ENCODE measurements at regions not wholly inside any gene's neighbourhood (a gene's known extent, or its start where the extent isn't known, plus 50 kb on each side); places are given as distances from the start of the nearest gene placed in this dataset.
A peak's percentile ranks its signal among the peaks of the same experiment; 100 is the strongest.

GRCh38 chr3:29152379-29152778 is 128.5 kb upstream of the RBMS3 start:
- TF ChIP-seq, protein P1, sequence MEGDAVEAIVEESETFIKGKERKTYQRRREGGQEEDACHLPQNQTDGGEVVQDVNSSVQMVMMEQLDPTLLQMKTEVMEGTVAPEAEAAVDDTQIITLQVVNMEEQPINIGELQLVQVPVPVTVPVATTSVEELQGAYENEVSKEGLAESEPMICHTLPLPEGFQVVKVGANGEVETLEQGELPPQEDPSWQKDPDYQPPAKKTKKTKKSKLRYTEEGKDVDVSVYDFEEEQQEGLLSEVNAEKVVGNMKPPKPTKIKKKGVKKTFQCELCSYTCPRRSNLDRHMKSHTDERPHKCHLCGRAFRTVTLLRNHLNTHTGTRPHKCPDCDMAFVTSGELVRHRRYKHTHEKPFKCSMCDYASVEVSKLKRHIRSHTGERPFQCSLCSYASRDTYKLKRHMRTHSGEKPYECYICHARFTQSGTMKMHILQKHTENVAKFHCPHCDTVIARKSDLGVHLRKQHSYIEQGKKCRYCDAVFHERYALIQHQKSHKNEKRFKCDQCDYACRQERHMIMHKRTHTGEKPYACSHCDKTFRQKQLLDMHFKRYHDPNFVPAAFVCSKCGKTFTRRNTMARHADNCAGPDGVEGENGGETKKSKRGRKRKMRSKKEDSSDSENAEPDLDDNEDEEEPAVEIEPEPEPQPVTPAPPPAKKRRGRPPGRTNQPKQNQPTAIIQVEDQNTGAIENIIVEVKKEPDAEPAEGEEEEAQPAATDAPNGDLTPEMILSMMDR (conservative IDR thresholded peaks at IDR 0.05 in 1 of 2, IDR thresholded peaks at IDR 0.05 in 1 of 2; ENCODE audit: low read depth in 1 of 2, low read length in 2 of 2): no peak
- no peak for TF ChIP-seq EZH2 (IDR thresholded peaks at IDR 0.05; ENCODE audit: low read length, missing control alignments)
- DNase-seq (ENCODE audit: low read depth in 2 of 2): no peak
- no peaks in the 10 kb centered on the region for H3K9me3 ChIP-seq (ENCODE audit: control insufficient read depth, insufficient read depth, low read depth, low read length)
- H3K27me3 ChIP-seq (ENCODE audit: control insufficient read depth, insufficient read depth, low read length): no peaks in the 10 kb centered on the region
- no peaks in the 10 kb centered on the region for H3K36me3 ChIP-seq (ENCODE audit: control insufficient read depth, insufficient read depth, low read length)
- H3K79me2 ChIP-seq (ENCODE audit: control insufficient read depth, insufficient read depth, low read length): no peaks in the 10 kb centered on the region
- H3K4me3 ChIP-seq (replicated peaks in 1 of 4; ENCODE audit: control extremely low read depth in 1 of 4, insufficient read depth in 1 of 4, low read depth in 3 of 4, low read length in 4 of 4): no peak overlapping the region
- no peak overlapping the region for H3K9ac ChIP-seq (ENCODE audit: insufficient read depth, low read length)
- H4K20me1 ChIP-seq (ENCODE audit: control insufficient read depth, extremely low read depth, insufficient read depth, low read length): no peaks in the 10 kb centered on the region
- H3K4me1 ChIP-seq (ENCODE audit: control insufficient read depth, extremely low read depth, insufficient read depth, low read length): no peaks in the 10 kb centered on the region
- H3K27ac ChIP-seq (ENCODE audit: insufficient read depth, low read length): no peak overlapping the region
- no peak overlapping the region for H2AFZ ChIP-seq (ENCODE audit: low read length)
- H3K4me2 ChIP-seq (ENCODE audit: extremely low read depth, insufficient read depth, low read length): no peak overlapping the region

- Histone ChIP-seq H3K27ac (ENCODE audit: insufficient read depth, low read length) (no peak overlapping the region), H2AFZ (ENCODE audit: low read length) (no peak overlapping the region), H3K4me1 (ENCODE audit: control insufficient read depth, extremely low read depth, insufficient read depth, low read length) (no peaks in the 10 kb centered on the region)
Measured at GRCh38 chr3:29153811-29154210, 127.1 kb upstream of the RBMS3 start.

GRCh38 chr3:29156086-29156715 is 124.7 kb upstream of the RBMS3 start:
- Histone ChIP-seq H4K20me1 (ENCODE audit: control insufficient read depth, extremely low read depth, insufficient read depth, low read length) (no peaks in the 10 kb centered on the region), H3K27me3 (ENCODE audit: control insufficient read depth, insufficient read depth, low read length) (no peaks in the 10 kb centered on the region), H3K79me2 (ENCODE audit: control insufficient read depth, insufficient read depth, low read length) (no peaks in the 10 kb centered on the region), H3K9ac (ENCODE audit: insufficient read depth, low read length) (no peak overlapping the region), H3K27ac (ENCODE audit: insufficient read depth, low read length) (no peak overlapping the region), H3K4me3 (replicated peaks in 1 of 4; ENCODE audit: control extremely low read depth in 1 of 4, insufficient read depth in 1 of 4, low read depth in 3 of 4, low read length in 4 of 4) (no peak overlapping the region), H3K4me1 (ENCODE audit: control insufficient read depth, extremely low read depth, insufficient read depth, low read length) (no peaks in the 10 kb centered on the region), H2AFZ (ENCODE audit: low read length) (no peak overlapping the region), H3K36me3 (ENCODE audit: control insufficient read depth, insufficient read depth, low read length) (no peaks in the 10 kb centered on the region), H3K4me2 (ENCODE audit: extremely low read depth, insufficient read depth, low read length) (no peak overlapping the region), H3K9me3 (ENCODE audit: control insufficient read depth, insufficient read depth, low read depth, low read length) (no peaks in the 10 kb centered on the region)
- no peak for TF ChIP-seq EZH2 (IDR thresholded peaks at IDR 0.05; ENCODE audit: low read length, missing control alignments)
- TF ChIP-seq, protein P1 (conservative IDR thresholded peaks at IDR 0.05 in 1 of 2, IDR thresholded peaks at IDR 0.05 in 1 of 2; ENCODE audit: low read depth in 1 of 2, low read length in 2 of 2): no peak
- DNase-seq (ENCODE audit: low read depth in 2 of 2): peak in 1 of 2 donors; percentile 58

More at GRCh38 chr3:29153811-29154210, 127.1 kb upstream of the RBMS3 start:
- no peaks in the 10 kb centered on the region for H3K36me3 ChIP-seq (ENCODE audit: control insufficient read depth, insufficient read depth, low read length)
- no peaks in the 10 kb centered on the region for H3K27me3 ChIP-seq (ENCODE audit: control insufficient read depth, insufficient read depth, low read length)
- H3K4me3 ChIP-seq (replicated peaks in 1 of 4; ENCODE audit: control extremely low read depth in 1 of 4, insufficient read depth in 1 of 4, low read depth in 3 of 4, low read length in 4 of 4): no peak overlapping the region
- no peak overlapping the region for H3K9ac ChIP-seq (ENCODE audit: insufficient read depth, low read length)
- no peaks in the 10 kb centered on the region for H3K9me3 ChIP-seq (ENCODE audit: control insufficient read depth, insufficient read depth, low read depth, low read length)
- TF ChIP-seq, protein P1 (conservative IDR thresholded peaks at IDR 0.05 in 1 of 2, IDR thresholded peaks at IDR 0.05 in 1 of 2; ENCODE audit: low read depth in 1 of 2, low read length in 2 of 2): no peak
- no peak for TF ChIP-seq EZH2 (IDR thresholded peaks at IDR 0.05; ENCODE audit: low read length, missing control alignments)
- no peak for DNase-seq (ENCODE audit: low read depth in 2 of 2)
- H3K4me2 ChIP-seq (ENCODE audit: extremely low read depth, insufficient read depth, low read length): no peak overlapping the region
- H3K79me2 ChIP-seq (ENCODE audit: control insufficient read depth, insufficient read depth, low read length): no peaks in the 10 kb centered on the region
- H4K20me1 ChIP-seq (ENCODE audit: control insufficient read depth, extremely low read depth, insufficient read depth, low read length): no peaks in the 10 kb centered on the region

All from fibroblast of lung (primary cell).